HCT116 (cell line): ENCODE measurements at regions not wholly inside any gene's neighbourhood (a gene's known extent, or its start where the extent isn't known, plus 50 kb on each side); places are given as distances from the start of the nearest gene placed in this dataset.

Experiments used
- CEBPB ChIP-seq: IDR thresholded peaks from 2 replicates; pipeline ENCODE4 v1.6.1; 2012; ENCODE audit warnings: low read depth
- EGR1 ChIP-seq: IDR thresholded peaks from 2 replicates; pipeline ENCODE4 v1.6.1; 2012; ENCODE audit warnings: low read depth
- POLR2A ChIP-seq: IDR thresholded peaks from 2 replicates; pipeline ENCODE4 v1.7.0; 2011; ENCODE audit warnings: borderline replicate concordance; ENCODE audit not compliant: insufficient read depth, insufficient read length; ENCODE audit errors: extremely low read depth
- POLR2AphosphoS5 ChIP-seq: IDR thresholded peaks from 2 replicates; pipeline ENCODE4 v1.6.1; 2011; ENCODE audit warnings: mild to moderate bottlenecking, low read depth, low read length, moderate library complexity
- RAD21 ChIP-seq: IDR thresholded peaks from 2 replicates; pipeline ENCODE4 v1.6.1; 2012; ENCODE audit warnings: low read depth, mild to moderate bottlenecking
- SRF ChIP-seq: IDR thresholded peaks from 2 replicates; pipeline ENCODE4 v1.6.1; 2012; ENCODE audit warnings: low read depth
- ZNF274 ChIP-seq: fragments of 200-500 bp; sonication (Bioruptor generic); IDR thresholded peaks from 2 replicates; pipeline ENCODE4 v1.6.1; 2014; ENCODE audit warnings: mild to moderate bottlenecking, low read depth, low read length, inconsistent platforms
- TF ChIP-seq, protein P1 (sequence below), 3 experiments: fragments of 200-600 bp in 1 of 3; sonication (generic) in 1 of 3; IDR thresholded peaks in 2 of 3; conservative IDR thresholded peaks in 1 of 3; 2 replicates each; pipeline ENCODE4 v1.5.1; 2012 to 2017; ENCODE audit warnings: low read depth in 2 of 3, low read length in 2 of 3, antibody characterized with exemption in 1 of 3, borderline replicate concordance in 1 of 3, control low read depth in 1 of 3, mild to moderate bottlenecking in 1 of 3, mixed read lengths in 1 of 3, mixed run types in 1 of 3, moderate library complexity in 1 of 3; ENCODE audit not compliant: insufficient read depth in 1 of 3
- TF ChIP-seq, protein P2 (sequence below): IDR thresholded peaks from 2 replicates; pipeline ENCODE4 v1.6.1; 2012
- TF ChIP-seq, protein P3 (sequence below): IDR thresholded peaks from 2 replicates; pipeline ENCODE4 v1.6.1; 2012

DNA sequence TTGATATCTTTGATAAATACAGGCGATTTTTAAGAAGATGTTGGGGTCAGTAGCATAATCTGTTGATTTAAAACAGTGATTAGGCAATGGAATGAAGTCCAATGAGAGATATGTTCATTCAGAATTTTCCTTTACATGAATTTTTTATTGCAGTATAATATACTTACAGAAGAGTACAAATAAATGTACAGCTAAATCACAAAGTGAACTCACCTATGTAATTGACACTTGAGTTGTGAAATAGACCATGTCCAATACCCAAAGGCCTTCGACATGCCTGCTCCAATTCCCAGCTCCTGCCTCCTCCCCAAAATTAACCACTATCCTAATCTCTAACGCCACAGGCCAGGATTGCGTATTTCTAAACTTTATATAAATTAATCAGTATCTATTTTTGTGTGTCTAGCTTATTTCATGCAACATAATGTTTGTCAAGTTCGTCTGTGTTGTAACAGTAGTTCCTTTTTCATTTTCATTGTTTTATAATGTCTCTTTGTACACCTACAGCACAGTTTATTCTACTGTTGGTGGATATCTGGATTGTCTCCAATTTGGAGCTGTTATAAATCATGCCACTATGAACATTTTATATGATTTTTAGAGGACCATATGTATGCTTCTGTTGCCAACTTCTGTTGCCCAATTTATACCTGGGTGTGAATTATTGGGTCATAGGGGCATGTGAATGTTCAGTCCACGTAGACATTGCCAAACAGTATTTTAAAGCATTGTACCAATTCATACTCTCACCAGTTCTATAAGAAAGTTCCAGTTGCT lies 208.3 kb downstream of the TLE1 start:
- TF ChIP-seq, protein P1, sequence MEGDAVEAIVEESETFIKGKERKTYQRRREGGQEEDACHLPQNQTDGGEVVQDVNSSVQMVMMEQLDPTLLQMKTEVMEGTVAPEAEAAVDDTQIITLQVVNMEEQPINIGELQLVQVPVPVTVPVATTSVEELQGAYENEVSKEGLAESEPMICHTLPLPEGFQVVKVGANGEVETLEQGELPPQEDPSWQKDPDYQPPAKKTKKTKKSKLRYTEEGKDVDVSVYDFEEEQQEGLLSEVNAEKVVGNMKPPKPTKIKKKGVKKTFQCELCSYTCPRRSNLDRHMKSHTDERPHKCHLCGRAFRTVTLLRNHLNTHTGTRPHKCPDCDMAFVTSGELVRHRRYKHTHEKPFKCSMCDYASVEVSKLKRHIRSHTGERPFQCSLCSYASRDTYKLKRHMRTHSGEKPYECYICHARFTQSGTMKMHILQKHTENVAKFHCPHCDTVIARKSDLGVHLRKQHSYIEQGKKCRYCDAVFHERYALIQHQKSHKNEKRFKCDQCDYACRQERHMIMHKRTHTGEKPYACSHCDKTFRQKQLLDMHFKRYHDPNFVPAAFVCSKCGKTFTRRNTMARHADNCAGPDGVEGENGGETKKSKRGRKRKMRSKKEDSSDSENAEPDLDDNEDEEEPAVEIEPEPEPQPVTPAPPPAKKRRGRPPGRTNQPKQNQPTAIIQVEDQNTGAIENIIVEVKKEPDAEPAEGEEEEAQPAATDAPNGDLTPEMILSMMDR (IDR thresholded peaks at IDR 0.05 in 2 of 3, conservative IDR thresholded peaks at IDR 0.05 in 1 of 3; ENCODE audit: borderline replicate concordance in 1 of 3, insufficient read depth in 1 of 3, low read depth in 2 of 3, low read length in 2 of 3), result no peak
- TF ChIP-seq SRF (no peak), CEBPB (no peak), RAD21 (no peak), ZNF274 (no peak), EGR1 (no peak), POLR2AphosphoS5 (no peak), POLR2A (no peak)
- TF ChIP-seq, protein P2, sequence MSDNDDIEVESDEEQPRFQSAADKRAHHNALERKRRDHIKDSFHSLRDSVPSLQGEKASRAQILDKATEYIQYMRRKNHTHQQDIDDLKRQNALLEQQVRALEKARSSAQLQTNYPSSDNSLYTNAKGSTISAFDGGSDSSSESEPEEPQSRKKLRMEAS, result no peak
- TF ChIP-seq, protein P3, sequence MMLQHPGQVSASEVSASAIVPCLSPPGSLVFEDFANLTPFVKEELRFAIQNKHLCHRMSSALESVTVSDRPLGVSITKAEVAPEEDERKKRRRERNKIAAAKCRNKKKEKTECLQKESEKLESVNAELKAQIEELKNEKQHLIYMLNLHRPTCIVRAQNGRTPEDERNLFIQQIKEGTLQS, result no peak
